LNCAP (cell line): ENCODE measurements at regions not wholly inside any gene's neighbourhood (a gene's known extent, or its start where the extent isn't known, plus 50 kb on each side); places are given as distances from the start of the nearest gene placed in this dataset.

Experiments used
- CTCF ChIP-seq: fragments of 450-650 bp; IDR thresholded peaks from 2 replicates; pipeline ENCODE4 v1.5.1; 2017; ENCODE audit warnings: mild to moderate bottlenecking

- TF ChIP-seq CTCF, result no peak
Measured at GRCh38 chr2:67318563-67318962, 78.6 kb upstream of the ETAA1 start.

- TF ChIP-seq CTCF, result no peak
Measured at GRCh38 chr2:67318993-67319481, 78.1 kb upstream of the ETAA1 start.

- TF ChIP-seq CTCF, result no peak
Measured at GRCh38 chr2:67320861-67321587, 76.1 kb upstream of the ETAA1 start.

GRCh38 chr2:67321588-67321903, 75.6 kb upstream of the ETAA1 start:
- no peak for TF ChIP-seq CTCF

- TF ChIP-seq CTCF, result peak; percentile 39; the same call in 1 of the 2 replicates
Measured at GRCh38 chr2:67322353-67323001, 74.7 kb upstream of the ETAA1 start.

GRCh38 chr2:67323209-67323991, 73.7 kb upstream of the ETAA1 start:
- TF ChIP-seq CTCF, result no peak

- TF ChIP-seq CTCF, result no peak
Measured at GRCh38 chr2:67329513-67329912, 67.6 kb upstream of the ETAA1 start.
